ENCODE measurements at regions not wholly inside any gene's neighbourhood (a gene's known extent, or its start where the extent isn't known, plus 50 kb on each side); places are given as distances from the start of the nearest gene placed in this dataset.
"Not testable (repeated sequence)": the region's sequence is repeated elsewhere in the genome, so short reads cannot be mapped to it uniquely, and the experiment has no call there.

- DNase-seq (ENCODE audit: low spot score), result no peak
Measured at GRCh38 chr2:375956-376307, 88.0 kb upstream of the ALKAL2 start.

- no peak for DNase-seq (ENCODE audit: low spot score)
Measured at GRCh38 chr2:375270-375955, 87.5 kb upstream of the ALKAL2 start.

DNA sequence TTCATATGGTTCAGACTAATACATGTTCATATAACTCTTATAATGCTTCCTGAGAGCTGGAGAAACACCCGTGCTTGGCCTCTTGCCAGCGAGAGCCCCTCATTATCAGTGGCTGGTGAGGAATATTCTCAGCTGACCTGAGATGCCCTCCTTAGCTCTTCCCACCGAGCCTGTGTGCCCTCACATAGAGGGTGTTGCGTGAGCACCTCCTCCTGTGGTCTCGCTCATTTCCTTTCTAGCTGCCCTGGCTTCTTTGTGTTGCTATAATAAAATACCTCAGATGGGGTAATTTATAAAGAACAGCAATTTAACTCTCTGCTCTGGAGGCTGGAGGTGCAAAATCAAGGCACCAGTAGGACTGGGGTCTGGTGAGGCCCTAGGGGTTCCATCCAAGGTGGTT lies 80.5 kb upstream of the ALKAL2 start:
- DNase-seq (ENCODE audit: low spot score), result no peak

DNA sequence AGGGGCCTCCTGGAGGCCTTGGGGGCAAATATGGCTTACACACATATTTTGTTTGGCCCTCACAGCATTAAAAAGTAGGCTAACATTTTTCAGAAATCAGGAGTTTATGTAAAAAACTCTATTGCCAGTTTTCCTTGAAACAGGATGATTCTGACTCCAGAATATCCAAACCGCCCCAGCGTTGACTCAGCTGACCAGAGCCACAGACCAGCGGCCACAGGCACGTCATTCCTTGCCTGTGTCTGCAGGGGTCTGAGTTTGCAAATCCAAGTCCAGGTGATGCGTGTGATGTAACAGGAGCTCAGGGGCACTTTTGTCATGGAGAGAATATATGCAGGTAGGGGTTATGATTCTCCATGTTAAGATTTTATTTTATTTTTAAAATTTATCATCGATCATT lies 79.4 kb upstream of the ALKAL2 start:
- no peak for DNase-seq (ENCODE audit: low spot score)

GRCh38 chr2:366706-367105 lies 78.8 kb upstream of the ALKAL2 start:
- no peak for DNase-seq (ENCODE audit: low spot score)

GRCh38 chr2:365367-366275 lies 77.7 kb upstream of the ALKAL2 start:
- no peak for DNase-seq (ENCODE audit: low spot score)

GRCh38 chr2:363824-364470 lies 76.1 kb upstream of the ALKAL2 start:
- no peak for DNase-seq (ENCODE audit: low spot score)

GRCh38 chr2:362924-363323 lies 75.0 kb upstream of the ALKAL2 start:
- DNase-seq (ENCODE audit: low spot score), result no peak

GRCh38 chr2:360124-360523 lies 72.2 kb upstream of the ALKAL2 start:
- DNase-seq (ENCODE audit: low spot score), result no peak

DNA sequence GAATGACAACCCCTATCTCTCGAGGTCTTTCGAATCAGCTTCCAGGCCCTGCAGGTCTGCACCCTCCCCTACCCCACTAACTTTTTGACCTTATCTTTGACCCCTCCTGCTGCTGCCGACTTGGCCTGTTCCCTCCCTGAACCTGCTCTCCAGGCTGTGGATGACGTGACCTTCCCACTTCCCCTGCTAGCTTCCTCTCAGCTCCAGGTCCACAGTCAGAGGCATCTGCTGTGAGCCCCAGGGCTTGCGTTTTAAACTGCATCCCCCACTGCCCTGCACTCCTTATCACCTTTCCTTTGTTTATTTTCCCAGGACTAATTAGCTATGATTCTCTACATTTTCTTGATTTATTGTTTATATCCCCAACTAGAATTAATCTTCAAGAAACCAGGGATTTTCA lies 71.2 kb upstream of the ALKAL2 start:
- DNase-seq (ENCODE audit: low spot score), result no peak

- DNase-seq (ENCODE audit: low spot score), result no peak
Measured at GRCh38 chr2:357811-358210, 69.9 kb upstream of the ALKAL2 start.

GRCh38 chr2:356304-356703 lies 68.4 kb upstream of the ALKAL2 start:
- not testable (repeated sequence) for DNase-seq (ENCODE audit: low spot score)

DNA sequence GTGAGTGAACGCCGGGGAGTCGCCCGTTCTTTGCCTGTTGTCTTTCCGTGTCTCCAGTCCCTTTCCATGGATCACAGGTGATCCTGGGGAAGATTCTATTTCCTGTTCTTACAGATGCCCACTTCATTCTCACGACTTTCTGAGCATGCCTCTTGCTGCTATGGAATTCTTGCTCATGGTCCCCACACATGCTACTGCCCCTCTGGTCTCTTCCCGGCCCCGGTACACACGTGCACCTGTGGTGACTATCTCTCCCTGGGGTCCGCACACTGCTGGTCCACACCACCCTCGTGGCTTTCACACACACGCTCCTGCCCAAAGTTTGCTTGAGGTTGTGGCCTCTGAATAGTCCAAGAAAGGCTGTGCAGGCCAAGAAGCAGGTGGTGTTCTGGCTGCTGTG lies 67.9 kb upstream of the ALKAL2 start:
- DNase-seq (ENCODE audit: low spot score), result no peak

GRCh38 chr2:352696-353095 lies 64.8 kb upstream of the ALKAL2 start:
- DNase-seq (ENCODE audit: low spot score), result no peak

GRCh38 chr2:349390-349789 lies 61.5 kb upstream of the ALKAL2 start:
- no peak for DNase-seq (ENCODE audit: low spot score)

DNA sequence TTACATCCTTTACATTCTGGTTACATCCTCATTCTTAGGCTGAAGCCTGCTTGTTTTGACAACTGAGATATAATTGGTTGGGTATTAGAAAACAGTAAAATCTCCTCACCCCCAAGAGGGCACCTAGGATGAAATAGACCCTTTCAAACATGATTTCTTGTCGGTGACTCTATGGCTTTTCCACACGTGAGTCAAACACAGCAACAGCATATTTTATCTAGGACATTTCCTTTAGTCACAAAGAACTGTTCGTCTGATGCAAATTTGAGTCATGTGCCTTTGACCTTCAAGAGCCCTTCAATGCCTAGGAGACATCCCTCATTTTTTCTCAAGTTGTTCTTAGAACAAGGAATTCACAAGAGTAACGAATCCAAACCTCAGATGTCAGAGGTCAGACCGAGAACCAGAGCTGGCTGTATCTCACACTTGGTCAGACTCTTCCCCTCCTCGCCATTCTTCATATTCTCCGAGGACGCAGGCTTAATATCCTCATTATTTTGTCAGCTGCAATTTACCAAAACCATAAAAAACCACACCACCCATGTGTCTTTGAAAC lies 60.5 kb upstream of the ALKAL2 start:
- DNase-seq (ENCODE audit: low spot score), result no peak

DNA sequence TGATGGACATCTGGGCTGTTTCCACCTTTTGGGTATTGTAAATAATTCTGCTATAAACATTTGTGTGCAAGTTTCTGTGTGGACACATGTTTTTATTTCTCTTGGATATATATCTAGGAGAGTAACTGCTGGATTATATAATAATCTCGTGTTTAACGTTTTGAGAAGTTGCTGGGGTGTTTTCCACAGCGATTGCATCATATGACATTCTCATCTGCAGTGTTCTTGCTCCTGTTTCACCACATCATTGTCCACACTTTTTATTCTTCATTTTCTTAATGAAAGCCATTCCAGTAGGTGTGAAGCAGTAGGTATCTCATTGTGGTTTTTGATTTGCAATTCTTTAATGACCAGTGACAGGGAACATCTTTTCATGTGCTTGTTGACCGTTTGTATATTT lies 56.9 kb upstream of the ALKAL2 start:
- no peak for DNase-seq (ENCODE audit: low spot score)

DNA sequence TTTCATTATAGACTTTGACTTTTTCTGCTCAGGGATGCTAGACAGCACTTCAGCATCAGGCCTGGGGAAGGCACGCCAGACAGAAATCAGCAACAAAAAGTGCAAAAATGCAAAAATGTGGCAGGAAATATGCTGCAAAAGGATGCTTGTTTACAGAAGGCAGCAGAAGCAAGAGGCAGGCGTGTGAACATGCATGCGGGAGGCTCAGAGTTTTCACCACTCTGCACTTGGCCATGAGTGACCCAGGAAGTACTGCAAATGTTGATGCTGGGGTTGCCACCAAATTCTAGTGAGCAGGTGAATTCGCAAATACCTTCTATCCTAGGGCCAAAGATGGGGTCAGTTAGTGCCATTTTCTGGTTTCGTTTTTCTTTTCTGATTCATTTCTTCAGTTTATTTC lies 55.5 kb upstream of the ALKAL2 start:
- no peak for DNase-seq (ENCODE audit: low spot score)

DNA sequence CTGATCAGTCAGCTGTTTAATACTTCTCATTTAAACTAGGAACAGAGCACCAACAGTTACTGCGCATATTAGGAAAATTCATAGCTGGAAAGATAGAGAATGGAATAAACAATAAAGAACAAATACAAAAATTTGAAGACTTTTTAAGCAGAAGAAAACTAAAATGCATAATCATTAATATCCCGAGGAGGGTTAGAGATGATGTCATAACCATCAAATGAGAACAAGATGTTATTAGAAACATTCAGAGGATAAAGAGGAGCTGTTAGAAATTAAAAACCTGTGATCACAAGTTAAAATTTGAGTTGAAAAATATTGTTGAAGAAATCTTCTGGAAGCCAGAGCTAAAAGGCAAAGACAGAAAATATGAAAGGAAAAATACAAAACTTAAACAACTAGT lies 54.0 kb upstream of the ALKAL2 start:
- DNase-seq (ENCODE audit: low spot score), result no peak

- no peak for DNase-seq (ENCODE audit: low spot score)
Measured at GRCh38 chr2:341017-341542, 53.2 kb upstream of the ALKAL2 start.
